ENCODE measurements at regions not wholly inside any gene's neighbourhood (a gene's known extent, or its start where the extent isn't known, plus 50 kb on each side); places are given as distances from the start of the nearest gene placed in this dataset.

DNA sequence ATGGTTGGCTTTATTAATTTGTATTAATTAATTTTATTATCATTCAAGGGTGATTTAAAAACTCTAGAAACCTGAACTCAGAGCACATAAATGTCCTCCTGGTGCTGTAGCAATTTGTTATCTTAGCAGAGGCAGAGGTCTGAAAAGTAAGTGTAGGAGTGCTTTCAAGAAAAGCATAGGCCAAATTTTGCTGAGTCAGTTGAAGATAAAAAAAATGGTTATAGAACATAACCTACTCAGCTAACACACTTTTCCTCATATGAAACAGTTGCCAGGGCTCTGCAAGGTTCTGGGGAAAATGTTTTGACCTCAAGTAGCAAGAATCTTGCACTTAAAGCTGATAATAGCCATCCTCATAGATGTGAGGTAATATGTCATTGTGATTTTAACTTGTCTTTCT is 53.5 kb upstream of the CHODL start:
- H3K36me3 ChIP-seq (ENCODE audit: control insufficient read depth in 4 of 4, insufficient read depth in 4 of 4, low read length in 4 of 4), result no peaks in the 10 kb centered on the region
- DNase-seq, result peak in 1 of 3 donors; percentile 1
- H3K4me3 ChIP-seq, result no peak overlapping the region

DNA sequence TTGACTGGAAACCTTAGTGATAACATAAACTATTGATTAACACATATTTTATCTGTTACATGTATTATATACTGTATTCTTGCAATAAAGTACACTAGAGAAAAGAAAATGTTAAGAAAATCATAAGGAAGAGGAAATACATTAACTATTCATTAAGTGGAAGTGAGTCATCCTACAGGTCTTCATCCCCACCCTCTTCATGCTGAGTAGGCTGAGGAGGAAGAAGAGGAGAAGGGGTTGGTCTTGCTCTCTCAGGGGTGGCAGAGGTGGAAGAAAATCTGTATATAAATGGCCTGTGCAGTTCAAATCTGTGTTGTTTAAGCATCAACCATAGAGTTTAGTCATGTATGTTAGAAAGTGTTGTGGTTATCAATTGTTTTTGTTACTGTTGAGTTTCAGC is 66.1 kb upstream of the CHODL start:
- no peak for DNase-seq
- ATAC-seq (ENCODE audit: insufficient read depth, low FRiP score), result no peak
- no peak for TF ChIP-seq CTCF (IDR thresholded peaks at IDR 0.05; ENCODE audit: control extremely low read depth, extremely low read depth)
- H3K9me3 ChIP-seq (ENCODE audit: control insufficient read depth in 4 of 4, insufficient read depth in 3 of 4, low read length in 3 of 4), result no peaks in the 10 kb centered on the region
- no peaks in the 10 kb centered on the region for H3K27me3 ChIP-seq (ENCODE audit: control insufficient read depth in 3 of 3, insufficient read depth in 3 of 3, low read length in 2 of 3)
- no peaks in the 10 kb centered on the region for H3K36me3 ChIP-seq (ENCODE audit: control insufficient read depth in 4 of 4, insufficient read depth in 4 of 4, low read length in 4 of 4)
- H3K4me3 ChIP-seq, result no peak overlapping the region
- H3K27ac ChIP-seq (ENCODE audit: low read depth in 1 of 2, low read length in 1 of 2), result no peak overlapping the region
- H3K9ac ChIP-seq (ENCODE audit: insufficient read depth in 1 of 2, low read length in 2 of 2), result no peak overlapping the region
- H3K4me1 ChIP-seq (ENCODE audit: control insufficient read depth in 5 of 5, insufficient read depth in 5 of 5, low read length in 5 of 5), result no peaks in the 10 kb centered on the region

More for the DNA sequence above, 53.5 kb upstream of the CHODL start:
- no peak for ATAC-seq (ENCODE audit: insufficient read depth, low FRiP score)
- no peak overlapping the region for H3K9ac ChIP-seq (ENCODE audit: insufficient read depth in 1 of 2, low read length in 2 of 2)
- H3K27ac ChIP-seq (ENCODE audit: low read depth in 1 of 2, low read length in 1 of 2), result no peak overlapping the region
- TF ChIP-seq CTCF (IDR thresholded peaks at IDR 0.05; ENCODE audit: control extremely low read depth, extremely low read depth), result no peak
- no peaks in the 10 kb centered on the region for H3K27me3 ChIP-seq (ENCODE audit: control insufficient read depth in 3 of 3, insufficient read depth in 3 of 3, low read length in 2 of 3)
- H3K4me1 ChIP-seq (ENCODE audit: control insufficient read depth in 5 of 5, insufficient read depth in 5 of 5, low read length in 5 of 5), result no peaks in the 10 kb centered on the region
- H3K9me3 ChIP-seq (ENCODE audit: control insufficient read depth in 4 of 4, insufficient read depth in 3 of 4, low read length in 3 of 4), result peaks cover 0 to 2% (median 0%) of the 10 kb centered on the region in 4 donors

- Histone ChIP-seq H3K4me3 (no peak overlapping the region), H3K27me3 (ENCODE audit: control insufficient read depth in 3 of 3, insufficient read depth in 3 of 3, low read length in 2 of 3) (no peaks in the 10 kb centered on the region), H3K27ac (ENCODE audit: low read depth in 1 of 2, low read length in 1 of 2) (no peak overlapping the region), H3K4me1 (ENCODE audit: control insufficient read depth in 5 of 5, insufficient read depth in 5 of 5, low read length in 5 of 5) (no peaks in the 10 kb centered on the region), H3K9me3 (ENCODE audit: control insufficient read depth in 4 of 4, insufficient read depth in 3 of 4, low read length in 3 of 4) (no peaks in the 10 kb centered on the region), H3K36me3 (ENCODE audit: control insufficient read depth in 4 of 4, insufficient read depth in 4 of 4, low read length in 4 of 4) (no peaks in the 10 kb centered on the region), H3K9ac (ENCODE audit: insufficient read depth in 1 of 2, low read length in 2 of 2) (no peak overlapping the region)
- DNase-seq (no peak), ATAC-seq (ENCODE audit: insufficient read depth, low FRiP score) (no peak)
- TF ChIP-seq CTCF (IDR thresholded peaks at IDR 0.05; ENCODE audit: control extremely low read depth, extremely low read depth), result no peak
These were observed 70.3 kb upstream of the CHODL start for GRCh38 chr21:18174370-18174769.

DNA sequence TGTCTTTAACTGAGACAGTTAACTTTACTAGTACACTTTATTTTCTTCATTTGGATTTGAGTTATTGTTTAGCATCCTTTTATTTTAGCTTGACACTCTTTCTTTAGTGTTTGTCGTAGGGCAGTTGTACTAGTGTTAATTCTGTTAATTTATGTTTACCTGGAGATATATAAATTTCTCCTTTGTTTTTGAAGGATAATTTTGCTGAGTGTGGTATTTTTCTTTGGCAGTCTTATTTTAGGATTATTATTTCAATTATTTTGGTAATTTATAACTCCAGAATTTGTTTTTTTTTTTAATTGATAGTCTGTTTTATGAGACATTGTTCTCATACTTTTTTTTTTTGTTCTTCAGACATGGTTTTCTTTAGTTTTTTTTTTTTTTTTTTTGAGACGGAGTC is 73.8 kb upstream of the CHODL start:
- no peaks in the 10 kb centered on the region for H3K27me3 ChIP-seq (ENCODE audit: control insufficient read depth in 3 of 3, insufficient read depth in 3 of 3, low read length in 2 of 3)
- ATAC-seq (ENCODE audit: insufficient read depth, low FRiP score) (no peak), DNase-seq (no peak)
- no peak overlapping the region for H3K27ac ChIP-seq (ENCODE audit: low read depth in 1 of 2, low read length in 1 of 2)
- no peaks in the 10 kb centered on the region for H3K4me1 ChIP-seq (ENCODE audit: control insufficient read depth in 5 of 5, insufficient read depth in 5 of 5, low read length in 5 of 5)
- H3K9me3 ChIP-seq (ENCODE audit: control insufficient read depth in 4 of 4, insufficient read depth in 3 of 4, low read length in 3 of 4), result no peaks in the 10 kb centered on the region
- 97 to 99% methylated on average over 1 of the region's 2 CpGs for WGBS, 2 donors
- no peak overlapping the region for H3K9ac ChIP-seq (ENCODE audit: insufficient read depth in 1 of 2, low read length in 2 of 2)
- no peaks in the 10 kb centered on the region for H3K36me3 ChIP-seq (ENCODE audit: control insufficient read depth in 4 of 4, insufficient read depth in 4 of 4, low read length in 4 of 4)
- no peak overlapping the region for H3K4me3 ChIP-seq
- no peak for TF ChIP-seq CTCF (IDR thresholded peaks at IDR 0.05; ENCODE audit: control extremely low read depth, extremely low read depth)
